ENCODE measurements at regions not wholly inside any gene's neighbourhood (a gene's known extent, or its start where the extent isn't known, plus 50 kb on each side); places are given as distances from the start of the nearest gene placed in this dataset.

DNA sequence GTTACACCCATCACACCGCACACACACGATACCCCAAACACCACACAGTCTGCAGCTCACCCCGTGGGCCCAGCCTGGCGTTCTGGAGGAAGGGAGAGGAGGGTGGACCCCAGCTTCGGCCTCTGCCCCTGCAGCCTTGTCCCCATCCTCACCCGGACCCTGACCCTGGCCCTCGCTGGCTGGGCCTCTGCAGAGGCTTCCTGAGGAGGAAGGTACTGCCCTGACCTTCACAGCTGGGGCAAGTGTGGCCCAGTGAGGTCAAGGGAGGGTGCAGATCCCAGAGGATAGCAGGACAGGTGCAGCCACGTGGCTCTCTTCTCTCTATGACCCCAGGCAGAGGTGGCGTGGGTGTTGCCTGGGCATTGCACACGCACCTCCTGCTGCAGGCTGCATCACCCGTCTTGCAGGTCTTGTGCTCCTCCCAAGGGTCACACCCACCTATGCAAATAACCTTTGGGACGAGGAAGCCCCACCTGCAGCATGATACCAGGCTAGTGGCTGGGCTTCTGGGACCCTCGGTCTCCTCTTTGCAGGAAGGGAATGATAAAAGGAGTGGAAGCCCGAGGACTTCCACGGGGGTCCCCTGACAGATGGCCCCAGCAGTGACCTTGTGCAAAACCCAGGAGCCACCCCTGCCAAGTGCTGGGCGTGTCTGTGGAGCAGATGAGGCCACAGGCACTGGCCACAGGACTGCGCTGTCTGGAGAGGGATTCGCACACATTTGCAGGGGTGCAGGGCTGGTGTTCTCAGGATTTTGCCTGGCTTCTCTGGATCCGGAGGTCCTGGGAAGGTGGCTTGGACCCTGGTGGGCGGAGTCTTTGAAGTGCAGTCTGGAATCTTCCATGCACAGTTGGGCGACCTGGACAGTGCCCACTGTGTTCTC, 1241.5 kb downstream of the BRD1 start:
- H2AFZ ChIP-seq = no peak overlapping the region
- H3K4me3 ChIP-seq = no peak overlapping the region
- H3K27ac ChIP-seq = no peak overlapping the region
- no peaks in the 10 kb centered on the region for H3K27me3 ChIP-seq (replicated peaks; ENCODE audit: insufficient read depth)
- no peaks in the 10 kb centered on the region for H3K79me2 ChIP-seq (ENCODE audit: insufficient read depth)
- no peak overlapping the region for H3K4me2 ChIP-seq (ENCODE audit: unreplicated experiment)
- 57% methylated on average over 21 of the region's 21 CpGs for WGBS, 2 experiments (ENCODE audit: low coverage in 1 of 2, low lambda C conversion rate in 2 of 2, missing lambda C conversion rate in 2 of 2)
- in situ Hi-C loops (cut with MboI) = no loop called here
- H3K36me3 ChIP-seq (ENCODE audit: low read depth) = no peaks in the 10 kb centered on the region
- no peaks in the 10 kb centered on the region for H3F3A ChIP-seq (ENCODE audit: insufficient read depth)
- no peaks in the 10 kb centered on the region for H3K9me3 ChIP-seq (ENCODE audit: low read depth)
- TF ChIP-seq EZH2phosphoT487 (IDR thresholded peaks at IDR 0.05; ENCODE audit: insufficient read depth, low read depth) (no peak), EZH2 (IDR thresholded peaks at IDR 0.05; ENCODE audit: insufficient read depth, poor library complexity, severe bottlenecking) (no peak)
- no peak overlapping the region for H3K9ac ChIP-seq
- DNase-seq = no peak
- no peaks in the 10 kb centered on the region for H4K20me1 ChIP-seq (ENCODE audit: insufficient read depth)
- H3K4me1 ChIP-seq (ENCODE audit: insufficient read depth) = no peaks in the 10 kb centered on the region
- H3K9me2 ChIP-seq (ENCODE audit: insufficient read depth) = no peaks in the 10 kb centered on the region

DNA sequence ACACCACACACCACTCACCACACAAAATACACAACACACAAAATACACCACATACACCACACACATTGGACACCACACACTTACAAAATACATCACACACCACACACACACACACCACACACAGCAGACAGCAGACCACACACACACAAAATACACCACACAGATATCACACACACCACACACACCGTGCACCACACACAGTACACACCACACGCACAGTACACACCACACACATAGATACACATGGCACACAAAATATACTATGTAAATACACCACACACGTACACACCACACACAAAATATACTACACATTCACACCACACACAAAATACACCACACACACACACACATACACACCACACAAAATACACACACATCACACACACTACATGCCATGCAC, 1243.5 kb downstream of the BRD1 start:
- in situ Hi-C loops (cut with MboI) = no loop called here
- WGBS, 2 experiments (ENCODE audit: low coverage in 1 of 2, low lambda C conversion rate in 2 of 2, missing lambda C conversion rate in 2 of 2) = 84 to 92% methylated on average over 3 of the region's 3 CpGs
- Histone ChIP-seq H3K27ac (no peak overlapping the region), H3K36me3 (ENCODE audit: low read depth) (no peaks in the 10 kb centered on the region), H3K4me2 (ENCODE audit: unreplicated experiment) (no peak overlapping the region), H3K9ac (no peak overlapping the region), H4K20me1 (ENCODE audit: insufficient read depth) (no peaks in the 10 kb centered on the region), H3K27me3 (replicated peaks; ENCODE audit: insufficient read depth) (no peaks in the 10 kb centered on the region), H3K9me2 (ENCODE audit: insufficient read depth) (no peaks in the 10 kb centered on the region), H3F3A (ENCODE audit: insufficient read depth) (no peaks in the 10 kb centered on the region), H3K9me3 (ENCODE audit: low read depth) (no peaks in the 10 kb centered on the region), H3K79me2 (ENCODE audit: insufficient read depth) (no peaks in the 10 kb centered on the region), H2AFZ (no peak overlapping the region), H3K4me3 (no peak overlapping the region), H3K4me1 (ENCODE audit: insufficient read depth) (no peaks in the 10 kb centered on the region)
- DNase-seq = no peak
- TF ChIP-seq EZH2phosphoT487 (IDR thresholded peaks at IDR 0.05; ENCODE audit: insufficient read depth, low read depth) = no peak
- TF ChIP-seq EZH2 (IDR thresholded peaks at IDR 0.05; ENCODE audit: insufficient read depth, poor library complexity, severe bottlenecking) = no peak

GRCh38 chr22:48581796-48582469, 1245.7 kb downstream of the BRD1 start:
- no peaks in the 10 kb centered on the region for H3K9me3 ChIP-seq (ENCODE audit: low read depth)
- TF ChIP-seq EZH2 (IDR thresholded peaks at IDR 0.05; ENCODE audit: insufficient read depth, poor library complexity, severe bottlenecking) = no peak
- TF ChIP-seq EZH2phosphoT487 (IDR thresholded peaks at IDR 0.05; ENCODE audit: insufficient read depth, low read depth) = no peak
- no peaks in the 10 kb centered on the region for H3K4me1 ChIP-seq (ENCODE audit: insufficient read depth)
- no peak overlapping the region for H2AFZ ChIP-seq
- in situ Hi-C loops (cut with MboI) = no loop called here
- no peaks in the 10 kb centered on the region for H3K79me2 ChIP-seq (ENCODE audit: insufficient read depth)
- no peak overlapping the region for H3K4me2 ChIP-seq (ENCODE audit: unreplicated experiment)
- H3K36me3 ChIP-seq (ENCODE audit: low read depth) = no peaks in the 10 kb centered on the region
- no peak overlapping the region for H3K9ac ChIP-seq
- H3K27me3 ChIP-seq (replicated peaks; ENCODE audit: insufficient read depth) = no peaks in the 10 kb centered on the region
- no peaks in the 10 kb centered on the region for H3K9me2 ChIP-seq (ENCODE audit: insufficient read depth)
- 80 to 84% methylated on average over 19 to 20 of the region's 20 CpGs for WGBS, 2 experiments (ENCODE audit: low coverage in 1 of 2, low lambda C conversion rate in 2 of 2, missing lambda C conversion rate in 2 of 2)
- H4K20me1 ChIP-seq (ENCODE audit: insufficient read depth) = no peaks in the 10 kb centered on the region
- no peak overlapping the region for H3K4me3 ChIP-seq
- DNase-seq = no peak
- H3K27ac ChIP-seq = no peak overlapping the region
- no peaks in the 10 kb centered on the region for H3F3A ChIP-seq (ENCODE audit: insufficient read depth)

DNA sequence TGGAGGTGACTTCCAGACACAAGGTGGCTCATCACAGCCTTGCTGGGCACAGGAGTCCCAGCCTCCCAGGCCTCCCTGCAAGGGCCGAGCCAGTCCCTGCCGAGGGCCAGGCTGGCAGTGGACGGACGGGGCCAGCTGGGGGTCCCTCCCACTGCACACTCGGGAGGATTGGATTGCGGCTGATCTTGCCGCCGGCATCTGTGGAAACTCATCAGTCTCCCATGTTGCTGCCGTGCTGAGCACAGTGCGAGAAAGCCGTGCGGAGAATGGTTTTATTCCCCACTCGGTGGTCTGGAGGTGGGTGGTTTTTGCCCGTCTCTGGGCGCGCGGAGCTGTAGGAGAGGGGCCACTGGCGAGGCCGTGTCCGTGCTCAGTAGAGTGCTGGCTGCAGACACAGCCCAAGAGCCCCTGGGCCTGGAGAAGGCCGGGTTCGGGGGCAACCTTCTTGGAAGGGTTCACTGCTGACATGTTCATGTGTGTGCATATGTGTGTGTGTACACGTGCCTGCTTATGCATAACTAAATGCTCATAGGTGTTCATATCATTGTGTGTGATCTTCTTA, 1246.4 kb downstream of the BRD1 start:
- H3K9me2 ChIP-seq (ENCODE audit: insufficient read depth) = no peaks in the 10 kb centered on the region
- H3K4me3 ChIP-seq = no peak overlapping the region
- no peaks in the 10 kb centered on the region for H3F3A ChIP-seq (ENCODE audit: insufficient read depth)
- no peak for DNase-seq
- H3K4me2 ChIP-seq (ENCODE audit: unreplicated experiment) = no peak overlapping the region
- no peaks in the 10 kb centered on the region for H3K27me3 ChIP-seq (replicated peaks; ENCODE audit: insufficient read depth)
- no peaks in the 10 kb centered on the region for H3K9me3 ChIP-seq (ENCODE audit: low read depth)
- H3K79me2 ChIP-seq (ENCODE audit: insufficient read depth) = no peaks in the 10 kb centered on the region
- no peak overlapping the region for H2AFZ ChIP-seq
- H3K9ac ChIP-seq = no peak overlapping the region
- in situ Hi-C loops (cut with MboI) = no loop called here
- 71 to 73% methylated on average over 20 to 23 of the region's 23 CpGs for WGBS, 2 experiments (ENCODE audit: low coverage in 1 of 2, low lambda C conversion rate in 2 of 2, missing lambda C conversion rate in 2 of 2)
- no peaks in the 10 kb centered on the region for H4K20me1 ChIP-seq (ENCODE audit: insufficient read depth)
- H3K27ac ChIP-seq = no peak overlapping the region
- TF ChIP-seq EZH2phosphoT487 (IDR thresholded peaks at IDR 0.05; ENCODE audit: insufficient read depth, low read depth) (no peak), EZH2 (IDR thresholded peaks at IDR 0.05; ENCODE audit: insufficient read depth, poor library complexity, severe bottlenecking) (no peak)
- H3K36me3 ChIP-seq (ENCODE audit: low read depth) = no peaks in the 10 kb centered on the region
- no peaks in the 10 kb centered on the region for H3K4me1 ChIP-seq (ENCODE audit: insufficient read depth)
